Right lobe of liver (tissue), 4 donors: ENCODE measurements at regions not wholly inside any gene's neighbourhood (a gene's known extent, or its start where the extent isn't known, plus 50 kb on each side); places are given as distances from the start of the nearest gene placed in this dataset.

Experiments
- CTCF ChIP-seq, 4 donors: fragments of 200-600 bp in 3 of 4; fragments of 450-650 bp in 1 of 4; IDR thresholded peaks; one replicate each; pipeline versions ENCODE4 v1.5.1 to v1.8.0; 2016 to 2022; ENCODE audit warnings: antibody characterized with exemption in 4 of 4, mild to moderate bottlenecking in 2 of 4
- POLR2A ChIP-seq: fragments of 450-650 bp; IDR thresholded peaks from one replicate; pipeline ENCODE4 v1.6.1; 2017; ENCODE audit warnings: antibody characterized with exemption, mild to moderate bottlenecking
- donor health status: DM: no; HTN: no; CAD: no.
- donor health status: DM: no; HTN: no; CAD: no.
- donor health status: DM: no; HTN: yes; CAD: no.

- TF ChIP-seq CTCF (IDR thresholded peaks at IDR 0.05) (no peak), POLR2A (no peak)
Measured at GRCh38 chr14:65252482-65253255, 150.4 kb upstream of the MAX start.
